Stimulated activated naive CD8-positive, alpha-beta T cell treated with anti-CD3 and anti-CD28 coated beads, Interleukin-15, Interleukin-2, amounts not matched to agents 100 ng/mL and 50 ng/mL, for 24 hours (primary cell): ENCODE measurements at regions not wholly inside any gene's neighbourhood (a gene's known extent, or its start where the extent isn't known, plus 50 kb on each side); places are given as distances from the start of the nearest gene placed in this dataset.
"Not testable (repeated sequence)": the region's sequence is repeated elsewhere in the genome, so short reads cannot be mapped to it uniquely, and the experiment has no call there.

Experiments
- H3K27ac Mint-ChIP-seq: one replicate; pipeline ENCODE4 v1.8.0; 2021; ENCODE audit warnings: mild to moderate bottlenecking, mixed read lengths
- H3K27me3 Mint-ChIP-seq: one replicate; pipeline ENCODE4 v1.8.0; 2021; ENCODE audit warnings: mixed read lengths
- H3K36me3 Mint-ChIP-seq: one replicate; pipeline ENCODE4 v1.8.0; 2021; ENCODE audit warnings: low read depth, mixed read lengths
- H3K4me1 Mint-ChIP-seq: one replicate; pipeline ENCODE4 v1.8.0; 2021; ENCODE audit warnings: low read depth, mixed read lengths
- H3K4me3 Mint-ChIP-seq: one replicate; pipeline ENCODE4 v1.8.0; 2021; ENCODE audit warnings: mild to moderate bottlenecking, mixed read lengths
- H3K9me3 Mint-ChIP-seq: one replicate; pipeline ENCODE4 v1.8.0; 2021; ENCODE audit warnings: mixed read lengths

DNA sequence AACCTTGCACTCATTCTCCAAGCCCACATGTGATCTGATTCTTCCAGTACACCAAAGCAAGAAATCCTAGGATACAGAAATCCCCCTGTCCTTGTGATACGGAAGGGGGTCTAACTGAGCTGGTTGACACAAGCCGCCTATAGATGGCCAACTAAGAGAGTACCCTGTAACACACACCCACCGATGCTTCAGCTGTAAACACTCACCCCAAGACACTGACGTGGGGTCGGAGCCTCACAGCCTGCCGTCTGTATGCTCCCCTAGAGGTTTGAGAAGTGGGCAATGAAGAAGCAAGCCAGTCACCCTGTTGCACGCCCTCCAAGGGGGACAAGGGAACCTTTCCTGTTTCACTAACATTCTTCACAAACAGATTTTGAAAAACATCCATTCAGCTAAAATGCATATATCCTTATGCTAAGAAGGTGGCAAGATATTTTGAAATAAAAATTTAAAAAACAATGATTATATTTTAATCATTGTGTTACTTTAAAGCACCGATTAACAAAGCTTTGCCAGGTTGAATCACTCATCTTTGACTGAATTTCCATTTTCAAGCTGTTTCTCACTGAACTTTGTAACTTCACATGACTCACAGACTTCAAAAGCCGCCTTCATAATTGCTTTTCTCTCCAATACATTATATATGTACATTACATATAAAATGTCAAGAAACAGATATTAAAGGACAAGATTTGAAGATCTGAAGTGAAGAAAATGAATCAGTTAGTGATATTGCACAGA, 329.3 kb downstream of the ARL4A start:
- Mint-ChIP-seq H3K36me3 (no peaks in the 10 kb centered on the region), H3K4me1 (no peaks in the 10 kb centered on the region), H3K27me3 (peaks cover 5% of the 10 kb centered on the region), H3K9me3 (no peaks in the 10 kb centered on the region), H3K27ac (no peak overlapping the region), H3K4me3 (no peak overlapping the region)

DNA sequence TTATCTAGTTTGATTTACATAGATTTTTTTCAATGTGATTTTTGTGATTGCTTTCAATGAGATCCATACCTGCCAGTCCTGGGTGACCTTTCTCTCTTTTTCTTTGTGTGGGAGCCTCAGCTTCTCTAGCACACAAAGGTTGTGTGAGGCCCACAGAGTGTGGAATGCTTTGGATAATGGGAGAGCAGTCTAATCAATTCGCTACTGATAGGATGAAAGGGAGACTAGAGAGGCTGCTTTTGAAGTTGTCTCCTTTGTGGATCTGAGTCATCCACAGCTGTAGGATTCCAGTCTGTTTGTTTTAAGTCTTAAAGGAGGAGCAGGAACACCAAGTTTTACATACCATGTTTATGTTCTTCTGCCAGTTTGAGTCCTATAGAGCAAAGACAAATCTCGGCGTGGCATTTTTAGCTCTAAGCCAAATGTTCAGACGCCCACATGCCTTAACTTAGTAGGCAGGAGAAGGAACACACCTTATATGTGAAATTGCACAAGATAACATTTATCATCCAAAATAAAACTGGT, 330.0 kb downstream of the ARL4A start:
- Mint-ChIP-seq H3K4me1 (no peaks in the 10 kb centered on the region), H3K27ac (no peak overlapping the region), H3K27me3 (peaks cover 5% of the 10 kb centered on the region), H3K4me3 (no peak overlapping the region), H3K36me3 (no peaks in the 10 kb centered on the region), H3K9me3 (no peaks in the 10 kb centered on the region)

DNA sequence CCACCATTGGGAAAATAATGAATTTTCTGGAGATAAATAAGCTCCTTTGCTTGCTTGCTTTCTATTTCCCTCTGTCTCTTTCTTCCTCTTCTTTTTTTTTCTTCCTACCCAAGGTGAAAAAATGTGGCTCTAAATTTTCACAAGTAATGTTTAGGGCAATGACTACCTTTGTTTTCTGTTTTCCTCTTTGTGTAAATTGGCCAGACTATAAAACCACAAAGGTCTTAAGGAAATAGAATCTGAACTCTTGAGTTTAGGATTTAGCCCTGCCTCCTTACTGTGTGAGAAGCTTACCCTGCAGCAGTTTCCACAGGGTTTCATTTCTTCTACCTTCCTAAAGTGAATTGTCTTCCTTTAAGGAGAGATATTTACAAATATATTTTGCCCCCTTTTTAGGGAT, 330.4 kb downstream of the ARL4A start:
- no peaks in the 10 kb centered on the region for H3K4me1 Mint-ChIP-seq
- H3K36me3 Mint-ChIP-seq = no peaks in the 10 kb centered on the region
- H3K9me3 Mint-ChIP-seq = no peaks in the 10 kb centered on the region
- no peak overlapping the region for H3K4me3 Mint-ChIP-seq
- no peak overlapping the region for H3K27ac Mint-ChIP-seq
- peaks cover 5% of the 10 kb centered on the region for H3K27me3 Mint-ChIP-seq

DNA sequence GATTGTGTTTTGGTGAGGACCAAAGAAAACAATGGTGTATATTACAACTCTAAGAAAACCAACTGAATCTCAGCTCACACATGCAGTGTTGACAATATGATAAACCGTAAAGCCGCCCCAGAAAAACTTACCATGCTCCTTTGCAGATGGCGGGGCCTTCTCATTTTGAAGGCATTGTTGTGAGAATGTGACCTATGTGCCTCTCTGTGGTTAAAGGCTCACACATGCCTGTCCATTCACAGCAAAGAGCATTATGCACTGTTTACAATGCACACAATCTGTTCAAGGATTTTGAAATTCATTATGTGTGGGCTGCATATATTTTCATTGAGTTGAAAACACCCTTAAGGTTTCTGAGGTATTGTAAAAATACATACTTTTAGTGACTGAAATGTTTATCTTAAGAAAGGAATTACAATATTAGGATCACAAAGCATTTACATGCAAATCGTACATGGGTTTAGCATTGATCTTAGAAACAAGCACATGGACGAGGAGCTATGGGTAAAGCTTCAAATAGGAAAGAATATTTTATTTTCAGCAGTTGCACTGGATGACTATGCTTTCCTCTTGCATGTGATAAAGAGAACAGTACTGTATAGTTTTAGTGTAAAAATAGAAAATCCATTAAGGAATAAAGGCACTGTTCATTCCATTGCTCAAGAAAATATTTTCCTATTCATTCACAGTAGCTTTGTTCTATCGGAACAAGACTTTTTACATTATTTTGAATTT, 334.3 kb downstream of the ARL4A start:
- H3K27ac Mint-ChIP-seq = no peak overlapping the region
- no peaks in the 10 kb centered on the region for H3K36me3 Mint-ChIP-seq
- H3K27me3 Mint-ChIP-seq = no peaks in the 10 kb centered on the region
- H3K9me3 Mint-ChIP-seq = no peaks in the 10 kb centered on the region
- no peak overlapping the region for H3K4me3 Mint-ChIP-seq
- H3K4me1 Mint-ChIP-seq = no peaks in the 10 kb centered on the region

DNA sequence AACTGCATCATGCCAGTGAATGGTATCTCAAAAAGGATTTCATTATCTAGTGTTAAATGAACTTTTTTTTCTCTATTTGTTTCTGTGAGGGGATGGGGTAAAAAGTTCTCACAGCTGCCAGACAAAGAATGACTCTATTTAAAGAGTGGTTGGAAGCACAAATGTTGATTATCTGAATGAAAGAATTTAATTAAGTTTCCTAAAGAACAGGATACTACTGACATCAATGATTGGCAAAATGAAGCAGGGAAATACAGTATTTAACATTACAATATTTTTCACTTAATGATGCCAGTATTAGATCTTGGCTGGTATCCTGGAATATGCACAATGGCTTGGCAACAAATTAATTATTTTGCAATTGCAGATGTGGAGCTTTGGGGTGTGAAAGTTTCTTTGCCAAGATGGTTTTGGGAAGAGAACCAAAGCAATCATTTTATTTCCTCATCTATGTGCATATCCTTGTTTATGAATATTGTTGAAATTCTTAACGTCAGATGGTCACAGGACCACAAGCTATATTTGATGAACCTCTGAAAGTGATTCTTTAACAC, 336.8 kb downstream of the ARL4A start:
- Mint-ChIP-seq H3K27ac (no peak overlapping the region), H3K9me3 (no peaks in the 10 kb centered on the region), H3K4me1 (no peaks in the 10 kb centered on the region), H3K36me3 (no peaks in the 10 kb centered on the region), H3K27me3 (no peaks in the 10 kb centered on the region), H3K4me3 (no peak overlapping the region)

DNA sequence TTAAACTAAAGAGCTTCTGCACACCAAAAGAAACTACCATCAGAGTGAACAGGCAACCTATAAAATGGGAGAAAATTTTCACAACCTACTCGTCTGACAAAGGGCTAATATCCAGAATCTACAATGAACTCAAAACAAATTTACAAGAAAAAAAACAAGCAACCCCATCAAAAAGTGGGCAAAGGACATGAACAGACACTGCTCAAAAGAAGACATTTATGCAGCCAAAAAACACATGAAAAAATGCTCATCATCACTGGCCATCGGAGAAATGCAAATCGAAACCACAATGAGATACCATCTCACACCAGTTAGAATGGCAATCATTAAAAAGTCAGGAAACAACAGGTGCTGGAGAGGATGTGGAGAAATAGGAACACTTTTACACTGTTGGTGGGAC, 337.6 kb downstream of the ARL4A start:
- not testable (repeated sequence) for H3K9me3 Mint-ChIP-seq, H3K4me1 Mint-ChIP-seq, H3K27ac Mint-ChIP-seq, H3K27me3 Mint-ChIP-seq, H3K36me3 Mint-ChIP-seq, H3K4me3 Mint-ChIP-seq

DNA sequence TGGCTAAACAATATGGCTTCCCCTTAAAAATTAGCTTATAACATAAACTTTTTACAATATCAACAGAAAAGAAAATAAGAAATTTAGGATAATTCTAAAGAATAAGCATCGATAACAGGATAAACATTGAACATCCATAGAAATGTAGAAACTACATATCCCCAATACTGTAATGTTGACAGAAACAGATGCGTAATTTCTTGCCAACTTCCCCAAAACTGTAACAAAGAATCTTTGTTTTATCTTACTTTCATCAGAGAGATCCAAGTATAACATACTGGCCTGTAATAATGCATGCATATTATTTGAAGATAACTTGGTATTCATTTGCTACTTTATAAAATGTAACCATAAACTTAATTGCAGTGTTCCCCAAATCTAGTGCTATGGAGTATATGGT, 339.9 kb downstream of the ARL4A start:
- no peak overlapping the region for H3K4me3 Mint-ChIP-seq
- no peaks in the 10 kb centered on the region for H3K27me3 Mint-ChIP-seq
- no peaks in the 10 kb centered on the region for H3K9me3 Mint-ChIP-seq
- H3K4me1 Mint-ChIP-seq = no peaks in the 10 kb centered on the region
- no peak overlapping the region for H3K27ac Mint-ChIP-seq
- no peaks in the 10 kb centered on the region for H3K36me3 Mint-ChIP-seq

DNA sequence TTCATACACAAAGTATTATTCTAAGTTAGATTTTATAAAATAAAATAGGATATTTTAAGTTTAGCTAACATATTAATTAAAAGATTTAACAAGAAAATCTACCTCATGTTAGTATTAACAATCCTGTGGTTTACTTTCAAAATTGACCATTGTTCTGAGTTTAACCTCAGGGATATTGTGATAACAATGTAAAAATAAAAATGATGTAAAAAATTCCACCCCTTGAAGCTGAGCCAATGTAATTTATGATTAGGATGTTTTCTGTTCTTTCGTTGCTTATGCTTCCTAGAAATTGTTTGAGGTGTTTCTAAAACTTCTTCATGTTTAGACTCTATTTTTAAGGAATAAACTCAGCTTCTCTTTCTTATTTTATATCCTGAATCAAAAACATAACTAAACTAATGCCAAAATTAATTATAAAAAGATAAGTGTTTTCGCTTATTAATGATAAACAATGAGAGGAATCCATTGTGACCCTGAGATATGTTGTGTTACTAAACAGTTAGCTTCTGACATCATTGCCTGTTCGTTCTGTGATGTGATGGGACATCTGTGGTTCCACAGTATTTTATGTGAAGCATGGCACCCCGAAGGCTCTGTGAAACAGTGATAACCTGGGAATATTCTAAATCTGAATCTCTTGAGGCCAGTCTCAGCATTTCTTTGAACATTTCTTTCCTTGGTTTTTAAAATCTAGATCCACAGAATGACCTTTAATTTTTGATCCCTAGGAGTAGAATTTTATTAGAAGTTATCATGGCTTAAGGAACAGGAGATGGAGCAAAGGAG, 340.8 kb downstream of the ARL4A start:
- no peaks in the 10 kb centered on the region for H3K36me3 Mint-ChIP-seq
- no peaks in the 10 kb centered on the region for H3K27me3 Mint-ChIP-seq
- H3K9me3 Mint-ChIP-seq = no peaks in the 10 kb centered on the region
- H3K4me3 Mint-ChIP-seq = no peak overlapping the region
- H3K4me1 Mint-ChIP-seq = no peaks in the 10 kb centered on the region
- H3K27ac Mint-ChIP-seq = no peak overlapping the region

DNA sequence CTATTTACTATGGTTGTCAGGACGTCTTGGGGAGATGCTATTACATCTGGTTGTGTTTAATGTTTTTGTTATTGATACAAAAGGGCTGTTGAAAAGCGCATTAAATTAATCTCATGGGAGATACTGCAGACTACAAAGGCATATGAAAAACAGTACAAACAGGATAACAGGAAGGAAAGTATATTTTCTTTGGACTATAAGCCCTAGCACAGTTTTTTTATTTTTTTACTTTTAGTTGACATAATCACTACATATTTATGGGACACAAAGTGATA, 341.3 kb downstream of the ARL4A start:
- no peaks in the 10 kb centered on the region for H3K9me3 Mint-ChIP-seq
- H3K27me3 Mint-ChIP-seq = no peaks in the 10 kb centered on the region
- H3K27ac Mint-ChIP-seq = no peak overlapping the region
- no peaks in the 10 kb centered on the region for H3K4me1 Mint-ChIP-seq
- no peak overlapping the region for H3K4me3 Mint-ChIP-seq
- H3K36me3 Mint-ChIP-seq = no peaks in the 10 kb centered on the region

DNA sequence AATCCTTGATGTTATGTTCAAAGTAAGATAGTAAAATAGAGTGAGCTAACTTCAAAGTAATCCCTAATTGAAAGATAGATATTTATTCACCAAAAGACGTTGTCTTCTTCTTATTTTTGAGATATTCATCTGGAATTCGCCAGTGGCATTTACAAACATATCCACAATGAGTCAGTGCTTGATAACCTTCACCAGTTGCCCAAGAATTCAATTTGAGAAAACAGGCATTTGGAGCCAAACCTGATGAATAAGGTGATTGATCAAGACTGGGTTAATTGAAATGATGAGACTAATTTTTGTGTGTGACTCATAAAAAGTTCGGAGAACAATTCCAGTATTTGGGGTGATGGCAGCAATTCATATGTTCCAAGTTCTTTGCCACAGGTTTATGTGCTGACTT, 344.0 kb downstream of the ARL4A start:
- no peaks in the 10 kb centered on the region for H3K4me1 Mint-ChIP-seq
- no peak overlapping the region for H3K27ac Mint-ChIP-seq
- no peak overlapping the region for H3K4me3 Mint-ChIP-seq
- H3K9me3 Mint-ChIP-seq = no peaks in the 10 kb centered on the region
- H3K27me3 Mint-ChIP-seq = no peaks in the 10 kb centered on the region
- no peaks in the 10 kb centered on the region for H3K36me3 Mint-ChIP-seq

DNA sequence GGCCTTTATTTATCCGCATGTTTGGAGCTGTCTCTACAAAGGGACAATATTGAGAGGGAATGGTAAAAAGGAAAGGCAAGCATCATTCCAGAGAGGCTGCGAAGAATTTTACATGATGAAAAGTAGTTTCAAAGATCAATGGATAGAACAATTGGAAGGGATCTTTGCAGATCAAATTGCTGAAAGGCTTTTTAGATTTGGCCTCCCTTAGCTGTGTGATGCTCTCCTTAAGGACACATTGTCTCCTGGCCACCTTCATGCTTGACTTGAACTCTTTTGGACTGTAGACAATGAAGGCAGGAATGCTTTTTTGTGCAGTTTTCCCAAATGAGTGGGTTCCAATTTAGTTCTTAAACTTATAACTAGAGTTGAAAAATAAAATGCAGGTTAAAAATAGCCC, 344.7 kb downstream of the ARL4A start:
- Mint-ChIP-seq H3K36me3 (no peaks in the 10 kb centered on the region), H3K4me3 (no peak overlapping the region), H3K27me3 (no peaks in the 10 kb centered on the region), H3K27ac (no peak overlapping the region), H3K4me1 (no peaks in the 10 kb centered on the region), H3K9me3 (no peaks in the 10 kb centered on the region)

DNA sequence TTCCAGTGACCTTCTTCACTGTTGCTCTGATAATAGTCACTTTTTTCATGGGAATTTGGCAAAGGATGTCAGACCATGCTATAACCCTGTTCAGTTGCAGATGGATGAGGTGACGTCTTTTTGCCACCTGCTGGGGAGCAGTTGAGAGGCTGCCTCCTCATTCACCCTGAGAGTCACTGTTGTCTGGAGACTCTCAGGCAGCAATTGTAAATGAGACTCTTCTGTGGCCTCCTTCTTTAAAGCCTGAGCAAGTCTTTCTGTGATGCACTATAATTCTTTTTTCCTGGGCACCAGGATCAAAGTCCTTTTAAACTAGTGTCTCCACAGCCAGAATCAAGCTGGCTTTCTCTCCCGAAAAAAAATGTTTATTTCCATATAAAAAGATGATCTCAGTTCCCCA, 345.1 kb downstream of the ARL4A start:
- H3K9me3 Mint-ChIP-seq = no peaks in the 10 kb centered on the region
- H3K4me3 Mint-ChIP-seq = no peak overlapping the region
- H3K27me3 Mint-ChIP-seq = peaks cover 4% of the 10 kb centered on the region

DNA sequence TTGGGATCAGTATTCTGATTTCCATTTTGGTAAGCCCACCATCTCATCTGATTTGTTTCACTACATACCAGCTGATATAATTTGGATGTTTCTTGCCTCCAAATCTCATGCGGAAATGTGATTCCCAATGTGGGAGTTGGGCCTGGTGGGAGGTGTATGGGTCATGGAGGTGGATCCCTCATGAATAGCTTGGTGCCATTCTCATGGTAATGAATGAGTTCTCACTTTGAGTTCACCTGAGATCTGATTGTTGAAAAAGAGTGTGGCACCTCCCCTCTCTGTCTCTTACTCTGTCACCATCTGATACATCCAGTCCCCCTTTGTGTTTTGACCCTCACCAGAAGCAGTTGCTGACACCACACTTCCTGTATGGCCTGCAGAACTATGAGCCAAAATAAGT, 347.3 kb downstream of the ARL4A start:
- Mint-ChIP-seq H3K4me1 (no peaks in the 10 kb centered on the region), H3K4me3 (no peak overlapping the region), H3K36me3 (no peaks in the 10 kb centered on the region), H3K27me3 (peaks cover 6% of the 10 kb centered on the region), H3K9me3 (no peaks in the 10 kb centered on the region), H3K27ac (no peak overlapping the region)

More for the DNA sequence above, 345.1 kb downstream of the ARL4A start:
- H3K4me1 Mint-ChIP-seq = no peaks in the 10 kb centered on the region
- H3K27ac Mint-ChIP-seq = no peak overlapping the region
- H3K36me3 Mint-ChIP-seq = no peaks in the 10 kb centered on the region

DNA sequence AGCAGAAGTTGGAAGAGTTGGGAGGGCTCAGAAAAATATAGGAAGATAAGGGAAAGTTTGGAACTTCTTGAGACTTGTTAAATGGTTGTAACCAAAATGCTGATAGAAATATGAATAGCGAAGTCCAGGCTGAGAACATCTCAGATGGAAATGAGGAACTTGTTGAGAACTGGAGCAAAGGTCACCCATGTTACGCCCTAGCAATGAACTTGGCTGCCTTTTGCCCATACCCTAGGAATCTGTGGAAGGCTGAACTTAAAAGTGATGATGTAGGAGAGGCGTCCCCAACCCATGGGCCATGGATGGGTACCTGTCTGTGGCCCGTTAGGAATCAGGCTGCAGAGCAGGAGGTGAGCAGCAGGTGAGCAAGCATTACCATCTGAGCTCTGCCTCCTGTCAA, 347.8 kb downstream of the ARL4A start:
- Mint-ChIP-seq H3K4me3 (no peak overlapping the region), H3K27me3 (peaks cover 10% of the 10 kb centered on the region), H3K9me3 (no peaks in the 10 kb centered on the region), H3K4me1 (no peaks in the 10 kb centered on the region), H3K36me3 (no peaks in the 10 kb centered on the region), H3K27ac (no peak overlapping the region)

DNA sequence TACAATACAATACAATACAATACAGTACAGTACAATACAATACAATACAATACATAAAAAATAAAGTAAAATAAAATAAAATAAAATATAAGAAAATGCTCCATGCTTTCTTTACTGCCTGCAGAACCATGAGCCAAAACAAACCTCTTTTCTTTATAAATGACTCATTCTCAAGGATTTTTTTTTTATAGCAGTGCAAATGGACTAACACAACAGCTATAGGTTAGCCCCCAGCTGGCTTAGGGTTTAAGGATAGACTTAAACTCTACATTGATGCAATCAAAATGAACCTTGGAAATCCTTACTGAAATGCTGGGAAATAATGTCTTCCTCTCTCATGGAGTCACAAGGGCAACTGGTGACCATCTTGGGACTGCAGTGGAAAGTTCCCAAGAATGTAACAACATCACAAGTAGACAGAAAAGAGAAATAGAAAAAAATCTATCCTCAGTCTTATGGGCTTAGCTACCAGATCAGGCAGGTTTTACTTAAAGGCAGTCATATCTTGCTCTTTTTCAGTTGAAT, 348.9 kb downstream of the ARL4A start:
- no peak overlapping the region for H3K4me3 Mint-ChIP-seq
- no peak overlapping the region for H3K27ac Mint-ChIP-seq
- no peaks in the 10 kb centered on the region for H3K9me3 Mint-ChIP-seq
- peaks cover 12% of the 10 kb centered on the region for H3K27me3 Mint-ChIP-seq
- H3K4me1 Mint-ChIP-seq = no peaks in the 10 kb centered on the region
- no peaks in the 10 kb centered on the region for H3K36me3 Mint-ChIP-seq
